ENCODE measurements at regions not wholly inside any gene's neighbourhood (a gene's known extent, or its start where the extent isn't known, plus 50 kb on each side); places are given as distances from the start of the nearest gene placed in this dataset.

GRCh38 chr6:43861212-43861894 is 91.3 kb downstream of the VEGFA start:
- no peak for DNase-seq

- DNase-seq = no peak
These were observed 90.3 kb downstream of the VEGFA start for GRCh38 chr6:43860285-43860684.

GRCh38 chr6:43859213-43859612 is 89.2 kb downstream of the VEGFA start:
- DNase-seq = no peak

- DNase-seq = no peak
These were observed 88.4 kb downstream of the VEGFA start for GRCh38 chr6:43858161-43859153.

- no peak for DNase-seq
These were observed 86.2 kb downstream of the VEGFA start for GRCh38 chr6:43856005-43856765.

GRCh38 chr6:43855247-43855646 is 85.2 kb downstream of the VEGFA start:
- no peak for DNase-seq

GRCh38 chr6:43853066-43853650 is 83.1 kb downstream of the VEGFA start:
- DNase-seq = no peak

GRCh38 chr6:43852350-43852864 is 82.4 kb downstream of the VEGFA start:
- DNase-seq = no peak

GRCh38 chr6:43851204-43851865 is 81.3 kb downstream of the VEGFA start:
- no peak for DNase-seq

GRCh38 chr6:43850314-43851203 is 80.5 kb downstream of the VEGFA start:
- DNase-seq = no peak

GRCh38 chr6:43849844-43850243 is 79.8 kb downstream of the VEGFA start:
- DNase-seq = no peak

- no peak for DNase-seq
These were observed 78.8 kb downstream of the VEGFA start for GRCh38 chr6:43848671-43849391.

GRCh38 chr6:43847741-43848630 is 78.0 kb downstream of the VEGFA start:
- no peak for DNase-seq

- no peak for DNase-seq
These were observed 76.5 kb downstream of the VEGFA start for GRCh38 chr6:43846556-43846955.

- no peak for DNase-seq
These were observed 75.6 kb downstream of the VEGFA start for GRCh38 chr6:43845646-43846045.

- no peak for DNase-seq
These were observed 73.7 kb downstream of the VEGFA start for GRCh38 chr6:43843669-43844171.

GRCh38 chr6:43843097-43843645 is 73.2 kb downstream of the VEGFA start:
- DNase-seq = no peak

- no peak for DNase-seq
These were observed 72.3 kb downstream of the VEGFA start for GRCh38 chr6:43842231-43842794.

Measured in bone marrow (tissue), 2 donors.